PC-3 (cell line): ENCODE measurements at regions not wholly inside any gene's neighbourhood (a gene's known extent, or its start where the extent isn't known, plus 50 kb on each side); places are given as distances from the start of the nearest gene placed in this dataset.

Source experiments
- ATAC-seq: fragments of 200-7000 bp; cut with Tn5 transposase; 2 replicates; pipeline ENCODE4 v1.9.1; 2020; ENCODE audit warnings: mild to moderate bottlenecking, moderate library complexity
- BruUV-seq: library from RNA; stranded (reverse); fragments of 400-500 nt; replicated peaks from 2 replicates; lab custom pipeline; 2021; lab: Mats Ljungman, UMichigan
- CTCF ChIA-PET: fragments of 300-600 bp; sonication (Branson Sonifier 250); formaldehyde crosslinking; loops from one replicate; lab custom pipeline; 2022; ENCODE audit warnings: antibody characterized with exemption; lab: Charles Lee
- POLR2A ChIA-PET: fragments of 300-600 bp; sonication (Branson Sonifier 250); formaldehyde crosslinking; loops from one replicate; lab custom pipeline; 2022; ENCODE audit warnings: antibody characterized with exemption; ENCODE audit not compliant: unreplicated experiment; lab: Charles Lee
- DNase-seq: peaks from one replicate; pipeline ENCODE4 v3.0.0-alpha.2; 2015
- H2AFZ ChIP-seq: fragments of 300-600 bp; sonication (generic); 2 replicates; pipeline ENCODE4 v1.6.0; 2016; ENCODE audit warnings: antibody characterized with exemption, low read length
- H3F3A ChIP-seq: fragments of 300-600 bp; sonication (generic); one replicate; pipeline ENCODE4 v1.6.0; 2017; ENCODE audit warnings: antibody characterized with exemption, low read length, control low read depth, mild to moderate bottlenecking; ENCODE audit not compliant: unreplicated experiment
- H3K27ac ChIP-seq: fragments of 300-600 bp; sonication (generic); 2 replicates; pipeline ENCODE4 v1.5.1; 2016; ENCODE audit warnings: mild to moderate bottlenecking, low read length
- H3K27me3 ChIP-seq: fragments of 300-600 bp; sonication (generic); 2 replicates; pipeline ENCODE4 v1.6.1; 2016; ENCODE audit warnings: low read length, mixed read lengths
- H3K36me3 ChIP-seq: fragments of 300-600 bp; sonication (generic); 2 replicates; pipeline ENCODE4 v1.6.1; 2016; ENCODE audit warnings: low read depth, mixed run types, low read length, mixed read lengths
- H3K4me1 ChIP-seq: fragments of 300-600 bp; sonication (generic); 2 replicates; pipeline ENCODE4 v1.5.1; 2016; ENCODE audit warnings: low read length; ENCODE audit not compliant: insufficient read depth
- H3K4me2 ChIP-seq: fragments of 300-600 bp; sonication (generic); 2 replicates; pipeline ENCODE4 v1.6.0; 2016; ENCODE audit warnings: low read length
- H3K4me3 ChIP-seq: fragments of 300-600 bp; sonication (generic); 2 replicates; pipeline ENCODE4 v1.5.1; 2016; ENCODE audit warnings: mild to moderate bottlenecking, low read length, mixed read lengths
- H3K79me2 ChIP-seq: fragments of 300-600 bp; sonication (generic); 2 replicates; pipeline ENCODE4 v1.6.1; 2017; ENCODE audit warnings: low read length, mixed read lengths
- H3K9ac ChIP-seq: fragments of 300-600 bp; sonication (generic); 2 replicates; pipeline ENCODE4 v1.6.0; 2016; ENCODE audit warnings: mild to moderate bottlenecking, low read length
- H3K9me2 ChIP-seq: fragments of 300-600 bp; sonication (generic); replicated peaks from 2 replicates; pipeline ENCODE4 v1.6.1; 2016; ENCODE audit warnings: mixed run types, low read length, mixed read lengths
- H3K9me3 ChIP-seq: fragments of 300-600 bp; sonication (generic); 2 replicates; pipeline ENCODE4 v1.6.1; 2016; ENCODE audit warnings: low read length, mixed read lengths
- H4K20me1 ChIP-seq: fragments of 300-600 bp; sonication (generic); 2 replicates; pipeline ENCODE4 v1.6.1; 2016; ENCODE audit warnings: low read length, mixed read lengths
- CTCF ChIP-seq: fragments of 300-600 bp; sonication (generic); conservative IDR thresholded peaks from 2 replicates; pipeline ENCODE4 v1.5.1; 2017; ENCODE audit warnings: antibody characterized with exemption, low read depth, mild to moderate bottlenecking, low read length
- EZH2 ChIP-seq: fragments of 300-600 bp; sonication (generic); IDR thresholded peaks from one replicate; pipeline ENCODE4 v1.6.1; 2017; ENCODE audit warnings: antibody characterized with exemption, mild to moderate bottlenecking, low read length; ENCODE audit not compliant: unreplicated experiment
- EZH2phosphoT487 ChIP-seq: fragments of 300-600 bp; sonication (generic); IDR thresholded peaks from 2 replicates; pipeline ENCODE4 v1.6.1; 2018; ENCODE audit warnings: mild to moderate bottlenecking, antibody characterized with exemption, low read length, borderline replicate concordance
- intact Hi-C: fragments of 100-400 bp; cut with micrococcal nuclease; formaldehyde crosslinking; loops from 2 replicates; pipeline ENCODE4 v1.9.0; 2023

GRCh38 chr1:166343276-166343675 is 176.5 kb upstream of the FAM78B start:
- no peaks in the 10 kb centered on the region for H3F3A ChIP-seq
- TF ChIP-seq EZH2 (no peak), CTCF (no peak), EZH2phosphoT487 (no peak)
- ChIA-PET POLR2A (no interaction called here), CTCF (no interaction called here)
- no peak for DNase-seq
- intact Hi-C loops = no loop called here
- H3K9me3 ChIP-seq = no peaks in the 10 kb centered on the region
- no peaks in the 10 kb centered on the region for H3K36me3 ChIP-seq
- no peak overlapping the region for H3K27ac ChIP-seq
- H2AFZ ChIP-seq = no peak overlapping the region
- BruUV-seq = no TSS peak
- peaks cover 15% of the 10 kb centered on the region; the same call in 1 of the 2 replicates for H3K27me3 ChIP-seq
- no peak overlapping the region for H3K4me2 ChIP-seq
- no peak overlapping the region for H3K9ac ChIP-seq
- H4K20me1 ChIP-seq = no peaks in the 10 kb centered on the region
- H3K4me1 ChIP-seq = no peaks in the 10 kb centered on the region
- no peak for ATAC-seq
- H3K9me2 ChIP-seq = no peaks in the 10 kb centered on the region
- H3K79me2 ChIP-seq = no peaks in the 10 kb centered on the region
- H3K4me3 ChIP-seq = no peak overlapping the region

DNA sequence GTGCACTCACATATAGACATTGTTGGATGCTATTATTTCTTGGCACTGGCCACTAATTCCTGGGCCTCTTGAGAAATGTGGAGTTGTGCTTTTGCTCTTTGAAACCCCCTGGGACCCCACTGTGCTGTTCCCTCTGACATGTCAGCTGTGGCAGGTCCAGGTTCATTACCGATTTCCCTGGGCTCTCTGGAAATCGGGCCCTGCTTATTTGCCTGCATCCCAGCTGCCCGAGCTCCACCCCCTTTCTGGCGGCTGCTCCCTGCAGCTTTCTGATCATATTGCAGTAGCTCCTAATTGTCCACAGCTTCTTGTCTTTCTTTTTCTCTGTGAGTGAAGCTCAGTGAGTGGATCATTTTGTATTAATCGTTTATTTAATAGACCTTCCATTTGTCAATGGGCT is 183.7 kb upstream of the FAM78B start:
- ATAC-seq (no peak), DNase-seq (no peak)
- BruUV-seq = no TSS peak
- no peaks in the 10 kb centered on the region for H3F3A ChIP-seq
- no peak overlapping the region for H3K27ac ChIP-seq
- H4K20me1 ChIP-seq = no peaks in the 10 kb centered on the region
- no peaks in the 10 kb centered on the region for H3K79me2 ChIP-seq
- H3K36me3 ChIP-seq = no peaks in the 10 kb centered on the region
- ChIA-PET CTCF (no interaction called here), POLR2A (no interaction called here)
- no peaks in the 10 kb centered on the region for H3K4me1 ChIP-seq
- H2AFZ ChIP-seq = no peak overlapping the region
- H3K4me3 ChIP-seq = no peak overlapping the region
- intact Hi-C loops = no loop called here
- H3K27me3 ChIP-seq = peaks cover 35% of the 10 kb centered on the region
- H3K9me3 ChIP-seq = no peaks in the 10 kb centered on the region
- TF ChIP-seq CTCF = no peak
- no peak for TF ChIP-seq EZH2
- TF ChIP-seq EZH2phosphoT487 = no peak
- H3K9ac ChIP-seq = no peak overlapping the region
- no peaks in the 10 kb centered on the region for H3K9me2 ChIP-seq
- no peak overlapping the region for H3K4me2 ChIP-seq

GRCh38 chr1:166351676-166352075 is 184.9 kb upstream of the FAM78B start:
- ATAC-seq = no peak
- H3K36me3 ChIP-seq = no peaks in the 10 kb centered on the region
- no peaks in the 10 kb centered on the region for H3F3A ChIP-seq
- H3K79me2 ChIP-seq = no peaks in the 10 kb centered on the region
- H4K20me1 ChIP-seq = no peaks in the 10 kb centered on the region
- POLR2A ChIA-PET = no interaction called here
- BruUV-seq = no TSS peak
- TF ChIP-seq CTCF (no peak), EZH2phosphoT487 (no peak), EZH2 (no peak)
- H3K9ac ChIP-seq = no peak overlapping the region
- no peak overlapping the region for H2AFZ ChIP-seq
- no peak overlapping the region for H3K27ac ChIP-seq
- no peak overlapping the region for H3K4me3 ChIP-seq
- H3K27me3 ChIP-seq = peaks cover 42% of the 10 kb centered on the region
- H3K4me2 ChIP-seq = no peak overlapping the region
- intact Hi-C loops = no loop called here
- H3K4me1 ChIP-seq = no peaks in the 10 kb centered on the region
- DNase-seq = no peak
- no peaks in the 10 kb centered on the region for H3K9me2 ChIP-seq
- H3K9me3 ChIP-seq = no peaks in the 10 kb centered on the region
- CTCF ChIA-PET = no interaction called here
